ENCODE measurements at regions not wholly inside any gene's neighbourhood (a gene's known extent, or its start where the extent isn't known, plus 50 kb on each side); places are given as distances from the start of the nearest gene placed in this dataset.

DNA sequence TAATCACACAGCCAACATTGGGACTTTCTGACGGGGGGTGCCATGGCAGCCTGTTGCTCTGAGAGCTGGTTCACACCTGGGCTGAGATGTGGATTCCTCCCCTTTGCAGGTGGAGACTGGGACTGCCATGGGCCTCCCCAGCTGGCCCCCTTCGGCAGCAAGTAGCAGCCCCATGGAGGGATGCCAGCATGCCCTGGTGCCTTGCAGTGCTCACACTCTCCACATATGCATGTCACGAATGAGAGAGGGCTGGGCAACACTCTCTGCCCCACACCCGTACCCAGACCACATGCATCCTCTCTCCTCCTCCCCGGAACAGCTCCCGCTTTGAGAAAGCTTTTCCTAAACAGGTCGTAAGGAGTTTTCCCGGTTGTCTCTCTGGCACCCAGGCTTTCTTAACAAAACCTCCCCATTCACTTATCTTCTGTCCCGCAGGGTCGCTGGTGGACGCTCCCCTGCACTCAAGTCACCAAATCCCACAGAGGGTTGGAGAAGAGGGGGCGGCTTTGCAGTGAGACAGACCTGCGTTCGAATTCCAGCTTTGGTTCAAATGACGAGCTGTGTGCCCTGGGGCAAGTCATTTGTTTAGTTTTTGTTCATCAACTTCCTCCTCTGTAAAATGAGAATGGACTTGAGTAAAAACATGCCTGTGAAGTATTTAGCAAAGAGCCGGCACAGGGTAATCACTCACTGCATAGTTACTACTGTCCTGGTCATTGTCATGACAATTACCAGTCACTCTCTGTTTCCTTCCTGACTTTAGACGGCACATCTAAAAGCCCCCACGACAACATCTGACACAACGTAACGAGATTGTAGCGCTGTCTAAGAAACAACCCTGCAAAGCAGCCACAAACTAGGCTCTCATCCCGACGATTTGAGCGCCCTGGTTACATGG is 231.3 kb upstream of the B3GAT1 start:
- intact Hi-C loops (cut with micrococcal nuclease), result no loop called here
- TF ChIP-seq, protein P1, sequence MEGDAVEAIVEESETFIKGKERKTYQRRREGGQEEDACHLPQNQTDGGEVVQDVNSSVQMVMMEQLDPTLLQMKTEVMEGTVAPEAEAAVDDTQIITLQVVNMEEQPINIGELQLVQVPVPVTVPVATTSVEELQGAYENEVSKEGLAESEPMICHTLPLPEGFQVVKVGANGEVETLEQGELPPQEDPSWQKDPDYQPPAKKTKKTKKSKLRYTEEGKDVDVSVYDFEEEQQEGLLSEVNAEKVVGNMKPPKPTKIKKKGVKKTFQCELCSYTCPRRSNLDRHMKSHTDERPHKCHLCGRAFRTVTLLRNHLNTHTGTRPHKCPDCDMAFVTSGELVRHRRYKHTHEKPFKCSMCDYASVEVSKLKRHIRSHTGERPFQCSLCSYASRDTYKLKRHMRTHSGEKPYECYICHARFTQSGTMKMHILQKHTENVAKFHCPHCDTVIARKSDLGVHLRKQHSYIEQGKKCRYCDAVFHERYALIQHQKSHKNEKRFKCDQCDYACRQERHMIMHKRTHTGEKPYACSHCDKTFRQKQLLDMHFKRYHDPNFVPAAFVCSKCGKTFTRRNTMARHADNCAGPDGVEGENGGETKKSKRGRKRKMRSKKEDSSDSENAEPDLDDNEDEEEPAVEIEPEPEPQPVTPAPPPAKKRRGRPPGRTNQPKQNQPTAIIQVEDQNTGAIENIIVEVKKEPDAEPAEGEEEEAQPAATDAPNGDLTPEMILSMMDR (IDR thresholded peaks at IDR 0.05; ENCODE audit: borderline replicate concordance), result no peak
- Histone ChIP-seq H3K9me3 (replicated peaks) (no peaks in the 10 kb centered on the region), H3K27me3 (ENCODE audit: low read depth) (peaks cover 98% of the 10 kb centered on the region), H3K36me3 (no peaks in the 10 kb centered on the region), H3K4me1 (peaks cover 12% of the 10 kb centered on the region), H3K4me3 (no peak overlapping the region), H3K27ac (replicated peaks) (no peak overlapping the region)
- DNase-seq, result no peak

GRCh38 chr11:134642206-134642605 is 230.2 kb upstream of the B3GAT1 start:
- TF ChIP-seq, protein P1 (IDR thresholded peaks at IDR 0.05; ENCODE audit: borderline replicate concordance), result no peak
- H3K9me3 ChIP-seq (replicated peaks), result no peaks in the 10 kb centered on the region
- intact Hi-C loops (cut with micrococcal nuclease), result no loop called here
- H3K27ac ChIP-seq (replicated peaks), result no peak overlapping the region
- no peaks in the 10 kb centered on the region for H3K36me3 ChIP-seq
- peaks cover 12% of the 10 kb centered on the region for H3K4me1 ChIP-seq
- no peak overlapping the region for H3K4me3 ChIP-seq
- DNase-seq, result no peak
- H3K27me3 ChIP-seq (ENCODE audit: low read depth), result peaks cover 97% of the 10 kb centered on the region

DNA sequence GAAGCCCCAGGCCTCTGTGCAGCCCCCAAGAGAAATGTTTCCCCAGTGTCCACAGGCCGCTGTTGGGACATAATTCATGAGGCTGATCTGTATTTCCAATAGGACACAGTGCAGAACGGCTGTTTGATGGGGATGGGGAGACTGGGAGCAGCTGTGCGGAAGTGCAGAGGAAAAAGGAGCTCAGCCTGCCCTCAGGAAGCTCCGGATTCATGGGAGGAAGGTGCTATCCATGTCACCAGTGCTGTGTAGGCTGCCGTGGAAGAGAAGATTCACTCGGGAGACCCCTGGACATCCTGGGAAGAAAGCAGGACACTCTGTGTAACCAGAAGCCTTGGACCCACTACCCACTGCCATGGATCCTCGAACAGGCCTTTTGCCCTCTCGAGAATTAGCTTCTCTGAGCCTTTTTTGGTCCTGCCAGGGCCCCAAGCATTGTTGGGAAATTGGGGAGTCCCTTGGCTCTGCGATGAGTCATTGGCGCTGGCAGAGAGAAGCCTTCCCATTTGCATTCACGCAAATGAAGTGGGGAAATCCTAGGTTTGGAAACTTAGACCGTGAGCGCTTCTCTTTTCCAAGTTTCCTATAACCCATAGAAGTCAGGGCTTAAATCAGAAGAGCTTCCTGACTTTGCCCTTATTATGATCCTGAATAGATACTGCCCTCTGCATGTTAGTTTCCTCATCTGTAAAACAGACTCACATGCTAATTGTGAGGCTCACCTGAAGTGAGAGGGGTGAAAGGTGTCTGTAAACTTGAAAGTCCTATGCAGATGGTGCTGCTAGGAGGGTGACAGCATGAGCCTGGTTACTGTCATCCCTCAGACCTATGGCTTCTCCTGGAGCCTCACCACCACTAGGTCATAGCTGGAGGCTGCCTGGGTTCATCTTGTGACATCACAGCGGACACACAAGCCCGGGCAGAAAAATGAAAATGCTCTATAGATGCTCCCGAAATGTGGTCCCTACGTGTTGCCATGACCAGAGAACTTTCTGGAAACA is 229.2 kb upstream of the B3GAT1 start:
- Histone ChIP-seq H3K36me3 (no peaks in the 10 kb centered on the region), H3K27me3 (ENCODE audit: low read depth) (peaks cover 97% of the 10 kb centered on the region), H3K27ac (replicated peaks) (no peak overlapping the region), H3K9me3 (replicated peaks) (no peaks in the 10 kb centered on the region), H3K4me3 (no peak overlapping the region), H3K4me1 (peaks cover 12% of the 10 kb centered on the region)
- intact Hi-C loops (cut with micrococcal nuclease), result no loop called here
- TF ChIP-seq, protein P1 (IDR thresholded peaks at IDR 0.05; ENCODE audit: borderline replicate concordance), result no peak
- no peak for DNase-seq

GRCh38 chr11:134640536-134640935 is 228.5 kb upstream of the B3GAT1 start:
- no peak overlapping the region for H3K4me3 ChIP-seq
- peaks cover 12% of the 10 kb centered on the region for H3K4me1 ChIP-seq
- peaks cover 97% of the 10 kb centered on the region for H3K27me3 ChIP-seq (ENCODE audit: low read depth)
- H3K27ac ChIP-seq (replicated peaks), result no peak overlapping the region
- intact Hi-C loops (cut with micrococcal nuclease), result no loop called here
- H3K36me3 ChIP-seq, result no peaks in the 10 kb centered on the region
- TF ChIP-seq, protein P1 (IDR thresholded peaks at IDR 0.05; ENCODE audit: borderline replicate concordance), result no peak
- H3K9me3 ChIP-seq (replicated peaks), result no peaks in the 10 kb centered on the region
- no peak for DNase-seq

DNA sequence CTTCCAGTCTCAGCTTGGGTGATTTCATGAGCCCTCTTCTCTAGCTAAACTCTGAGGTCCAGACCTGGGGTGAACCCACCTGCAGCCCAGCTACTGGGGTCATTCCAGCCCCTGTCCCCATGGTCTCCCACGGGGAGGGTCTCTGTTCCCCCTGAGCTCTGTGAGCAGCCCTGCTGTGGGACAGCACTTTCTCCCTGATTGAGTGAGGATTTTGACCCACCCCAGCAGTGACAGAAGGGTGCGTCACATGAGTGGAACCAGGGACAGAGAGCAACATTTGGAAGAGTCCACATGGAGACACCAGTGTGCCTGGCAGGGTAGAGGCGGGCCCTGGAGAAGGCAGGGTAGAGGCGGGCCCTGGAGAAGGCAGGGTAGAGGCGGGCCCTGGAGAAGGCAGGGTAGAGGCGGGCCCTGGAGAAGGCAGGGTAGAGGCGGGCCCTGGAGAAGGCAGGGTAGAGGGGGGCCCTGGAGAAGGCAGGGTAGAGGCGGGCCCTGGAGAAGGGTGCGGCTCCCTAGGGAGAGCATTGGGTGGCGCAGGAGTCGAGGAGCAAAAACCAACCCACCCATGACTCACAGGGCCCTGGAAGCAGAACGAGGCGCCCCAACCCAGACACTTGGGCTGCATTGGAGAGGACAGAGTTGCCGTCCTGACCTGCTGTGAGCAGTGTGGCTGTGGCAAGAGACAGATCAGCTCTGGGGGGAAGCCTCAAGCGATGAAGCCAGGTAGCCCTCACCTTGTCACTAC is 227.7 kb upstream of the B3GAT1 start:
- Histone ChIP-seq H3K27ac (replicated peaks) (no peak overlapping the region), H3K4me1 (peaks cover 7% of the 10 kb centered on the region), H3K36me3 (no peaks in the 10 kb centered on the region), H3K4me3 (no peak overlapping the region), H3K9me3 (replicated peaks) (no peaks in the 10 kb centered on the region), H3K27me3 (ENCODE audit: low read depth) (peaks cover 89% of the 10 kb centered on the region)
- TF ChIP-seq, protein P1 (IDR thresholded peaks at IDR 0.05; ENCODE audit: borderline replicate concordance), result no peak
- intact Hi-C loops (cut with micrococcal nuclease), result no loop called here
- no peak for DNase-seq

Measured in left ventricle myocardium inferior (tissue), 1 donor.